ENCODE measurements at regions not wholly inside any gene's neighbourhood (a gene's known extent, or its start where the extent isn't known, plus 50 kb on each side); places are given as distances from the start of the nearest gene placed in this dataset.

GRCh38 chr4:96094183-96094582 lies 254.3 kb downstream of the PDHA2 start:
- H2AFZ ChIP-seq (ENCODE audit: control insufficient read depth, low read length), result no peak overlapping the region
- no peaks in the 10 kb centered on the region for H3K4me1 ChIP-seq (ENCODE audit: control insufficient read depth, extremely low read depth, insufficient read depth, low read length)
- no peaks in the 10 kb centered on the region for H3K36me3 ChIP-seq (ENCODE audit: control insufficient read depth in 2 of 2, extremely low read depth in 1 of 2, insufficient read depth in 2 of 2, low read length in 2 of 2)
- DNase-seq (ENCODE audit: low read depth, low spot score), result no peak
- no peak overlapping the region for H3K4me3 ChIP-seq (ENCODE audit: control insufficient read depth in 2 of 3, extremely low read depth in 1 of 3, insufficient read depth in 2 of 3, low read depth in 1 of 3, low read length in 3 of 3)
- H3K9ac ChIP-seq (ENCODE audit: control insufficient read depth, extremely low read depth, insufficient read depth, low read length), result no peak overlapping the region
- dilution Hi-C loops (cut with MboI; ENCODE audit: extremely low pct_ligation_motif_present, low sequenced_read_pairs), result no loop called here
- H3K27me3 ChIP-seq (ENCODE audit: control insufficient read depth, extremely low read depth, insufficient read depth, low read length), result no peaks in the 10 kb centered on the region
- no peaks in the 10 kb centered on the region for H3K79me2 ChIP-seq (ENCODE audit: control insufficient read depth, insufficient read depth, low read length)
- H3K9me1 ChIP-seq (ENCODE audit: control insufficient read depth, extremely low read depth, insufficient read depth, low read length), result no peaks in the 10 kb centered on the region
- no peak for TF ChIP-seq CTCF (optimal IDR thresholded peaks at IDR 0.05 in 1 of 3, IDR thresholded peaks at IDR 0.05 in 1 of 3, conservative IDR thresholded peaks at IDR 0.05 in 1 of 3; ENCODE audit: extremely low read depth in 1 of 3, insufficient read depth in 2 of 3, low read length in 3 of 3)
- TF ChIP-seq EZH2 (IDR thresholded peaks at IDR 0.05; ENCODE audit: low read length), result no peak
- H3K9me3 ChIP-seq (ENCODE audit: control insufficient read depth, low read depth, low read length), result no peaks in the 10 kb centered on the region
- no peaks in the 10 kb centered on the region for H4K20me1 ChIP-seq (ENCODE audit: control insufficient read depth, extremely low read depth, insufficient read depth, low read length)
- FAIRE-seq, result no peak
- no peak overlapping the region for H3K4me2 ChIP-seq (ENCODE audit: control insufficient read depth, extremely low read depth, insufficient read depth, low read depth, low read length)
- H3K27ac ChIP-seq (ENCODE audit: control insufficient read depth, insufficient read depth, low read length), result no peak overlapping the region

GRCh38 chr4:96097040-96097607 lies 257.2 kb downstream of the PDHA2 start:
- peak overlapping the region; percentile 54 for H3K9ac ChIP-seq (ENCODE audit: control insufficient read depth, extremely low read depth, insufficient read depth, low read length)
- peak overlapping the region in 1 of 3 experiments; percentile 55 for H3K4me3 ChIP-seq (ENCODE audit: control insufficient read depth in 2 of 3, extremely low read depth in 1 of 3, insufficient read depth in 2 of 3, low read depth in 1 of 3, low read length in 3 of 3)
- H3K4me2 ChIP-seq (ENCODE audit: control insufficient read depth, extremely low read depth, insufficient read depth, low read depth, low read length), result peak overlapping the region; percentile 69
- TF ChIP-seq EZH2 (IDR thresholded peaks at IDR 0.05; ENCODE audit: low read length), result no peak
- TF ChIP-seq CTCF (optimal IDR thresholded peaks at IDR 0.05 in 1 of 3, IDR thresholded peaks at IDR 0.05 in 1 of 3, conservative IDR thresholded peaks at IDR 0.05 in 1 of 3; ENCODE audit: extremely low read depth in 1 of 3, insufficient read depth in 2 of 3, low read length in 3 of 3), result no peak
- peak overlapping the region; percentile 59 for H2AFZ ChIP-seq (ENCODE audit: control insufficient read depth, low read length)
- no peaks in the 10 kb centered on the region for H3K4me1 ChIP-seq (ENCODE audit: control insufficient read depth, extremely low read depth, insufficient read depth, low read length)
- no peaks in the 10 kb centered on the region for H4K20me1 ChIP-seq (ENCODE audit: control insufficient read depth, extremely low read depth, insufficient read depth, low read length)
- H3K9me1 ChIP-seq (ENCODE audit: control insufficient read depth, extremely low read depth, insufficient read depth, low read length), result no peaks in the 10 kb centered on the region
- no peaks in the 10 kb centered on the region for H3K79me2 ChIP-seq (ENCODE audit: control insufficient read depth, insufficient read depth, low read length)
- no peak for FAIRE-seq
- H3K9me3 ChIP-seq (ENCODE audit: control insufficient read depth, low read depth, low read length), result no peaks in the 10 kb centered on the region
- no peaks in the 10 kb centered on the region for H3K27me3 ChIP-seq (ENCODE audit: control insufficient read depth, extremely low read depth, insufficient read depth, low read length)
- peak overlapping the region; percentile 64 for H3K27ac ChIP-seq (ENCODE audit: control insufficient read depth, insufficient read depth, low read length)
- dilution Hi-C loops (cut with MboI; ENCODE audit: extremely low pct_ligation_motif_present, low sequenced_read_pairs), result no loop called here
- H3K36me3 ChIP-seq (ENCODE audit: control insufficient read depth in 2 of 2, extremely low read depth in 1 of 2, insufficient read depth in 2 of 2, low read length in 2 of 2), result no peaks in the 10 kb centered on the region
- no peak for DNase-seq (ENCODE audit: low read depth, low spot score)

Data from keratinocyte (primary cell).